Endothelial cell of umbilical vein (primary cell): ENCODE measurements at regions not wholly inside any gene's neighbourhood (a gene's known extent, or its start where the extent isn't known, plus 50 kb on each side); places are given as distances from the start of the nearest gene placed in this dataset.

ENCODE experiments used
- BruUV-seq: library from RNA; stranded (reverse); fragments of 400-500 nt; replicated peaks from 2 replicates; lab custom pipeline; 2021; lab: Mats Ljungman, UMichigan
- CTCF ChIA-PET: fragments of 300-600, 350-600 bp; sonication (Branson Sonifier 250); formaldehyde crosslinking; loops from one replicate; lab custom pipeline; 2021; ENCODE audit warnings: antibody characterized with exemption, inconsistent platforms; lab: Charles Lee
- POLR2A ChIA-PET: fragments of 300-600, 350-600 bp; sonication (Branson Sonifier 250); formaldehyde crosslinking; loops from one replicate; lab custom pipeline; 2021; ENCODE audit warnings: antibody characterized with exemption, inconsistent platforms; lab: Charles Lee
- DNase-seq: peaks from one replicate; pipeline ENCODE4 v3.0.0-alpha.2; 2011; ENCODE audit warnings: low read depth, low spot score
- FAIRE-seq: peaks from 2 replicates; lab custom pipeline; 2011; peaks lifted over from hg19 to GRCh38; lab: Jason Lieb, UNC
- H2AFZ ChIP-seq: 2 replicates; pipeline ENCODE4 v1.6.0; 2012; ENCODE audit warnings: low read depth, low read length, control low read depth, inconsistent platforms
- H3K27ac ChIP-seq: 2 replicates; pipeline ENCODE4 v1.5.1; 2011; ENCODE audit warnings: low read depth, mild to moderate bottlenecking, control low read depth, low read length, moderate library complexity; ENCODE audit not compliant: insufficient read depth
- H3K27me3 ChIP-seq, 2 experiments: 2 replicates each; pipeline versions ENCODE4 v1.6.0 to v1.6.1; 2011; ENCODE audit warnings: low read length in 2 of 2, mixed read lengths in 1 of 2; ENCODE audit not compliant: control insufficient read depth in 2 of 2, insufficient read depth in 2 of 2
- H3K36me3 ChIP-seq, 2 experiments: 2 replicates in 1 of 2; 3 replicates in 1 of 2; pipeline ENCODE4 v1.5.1; 2011; ENCODE audit warnings: low read length in 2 of 2, mild to moderate bottlenecking in 1 of 2, moderate library complexity in 1 of 2; ENCODE audit not compliant: control insufficient read depth in 2 of 2, insufficient read depth in 2 of 2; ENCODE audit errors: extremely low read depth in 1 of 2
- H3K4me1 ChIP-seq: 3 replicates; pipeline ENCODE4 v1.5.1; 2011; ENCODE audit warnings: mild to moderate bottlenecking, low read length; ENCODE audit not compliant: control insufficient read depth, insufficient read depth; ENCODE audit errors: extremely low read depth
- H3K4me2 ChIP-seq: 2 replicates; pipeline ENCODE4 v1.6.1; 2011; ENCODE audit warnings: low read length, control low read depth, mixed read lengths; ENCODE audit not compliant: insufficient read depth
- H3K4me3 ChIP-seq, 3 experiments: fragments of 200-600 bp in 1 of 3; sonication (generic), shearing (Covaris generic) in 1 of 3; replicated peaks in 1 of 3; 2 replicates each; pipeline ENCODE4 v1.5.1; 2011 to 2016; ENCODE audit warnings: control low read depth in 3 of 3, low read length in 3 of 3, mild to moderate bottlenecking in 2 of 3, inconsistent platforms in 1 of 3, low read depth in 1 of 3, moderate library complexity in 1 of 3; ENCODE audit not compliant: insufficient read depth in 1 of 3
- H3K79me2 ChIP-seq: 2 replicates; pipeline ENCODE4 v1.6.0; 2012; ENCODE audit warnings: low read length, inconsistent platforms; ENCODE audit not compliant: control insufficient read depth, insufficient read depth
- H3K9ac ChIP-seq: replicated peaks from 2 replicates; pipeline ENCODE3; 2011; ENCODE audit warnings: low read length, control low read depth; ENCODE audit not compliant: insufficient read depth; ENCODE audit errors: extremely low read depth
- H3K9me1 ChIP-seq: replicated peaks from 3 replicates; pipeline ENCODE4 v1.6.0; 2011; ENCODE audit warnings: mild to moderate bottlenecking, low read length; ENCODE audit not compliant: control insufficient read depth, insufficient read depth; ENCODE audit errors: extremely low read depth
- H3K9me3 ChIP-seq: replicated peaks from 2 replicates; pipeline ENCODE4 v1.5.1; 2012; ENCODE audit warnings: low read length, inconsistent platforms; ENCODE audit not compliant: control insufficient read depth, insufficient read depth
- H4K20me1 ChIP-seq: replicated peaks from 2 replicates; pipeline ENCODE3; 2011; ENCODE audit warnings: mild to moderate bottlenecking, low read length; ENCODE audit not compliant: control insufficient read depth, insufficient read depth; ENCODE audit errors: extremely low read depth
- CTCF ChIP-seq, 2 donors: IDR thresholded peaks; 1 replicate in 1 of 2; 2 replicates in 1 of 2; pipeline ENCODE4 v1.5.1; 2011; ENCODE audit warnings: low read length in 2 of 2, mild to moderate bottlenecking in 2 of 2, moderate library complexity in 2 of 2, control low read depth in 1 of 2, inconsistent platforms in 1 of 2, low read depth in 1 of 2; ENCODE audit not compliant: insufficient read depth in 1 of 2; ENCODE audit errors: extremely low read depth in 1 of 2
- EZH2 ChIP-seq: IDR thresholded peaks from 2 replicates; pipeline ENCODE4 v1.6.1; 2012; ENCODE audit warnings: borderline replicate concordance, low read depth, mild to moderate bottlenecking, moderate library complexity, low read length, inconsistent platforms; ENCODE audit not compliant: severe bottlenecking
- FOS ChIP-seq: IDR thresholded peaks from 2 replicates; pipeline ENCODE4 v1.6.1; 2011; ENCODE audit warnings: mild to moderate bottlenecking, low read length, moderate library complexity, borderline replicate concordance; ENCODE audit not compliant: insufficient read depth
- GATA2 ChIP-seq: IDR thresholded peaks from 2 replicates; pipeline ENCODE4 v1.7.0; 2011; ENCODE audit warnings: low read depth, mild to moderate bottlenecking, moderate library complexity, mixed read lengths, low read length; ENCODE audit not compliant: insufficient read length, insufficient read depth
- JUN ChIP-seq: IDR thresholded peaks from 2 replicates; pipeline ENCODE4 v1.6.1; 2011; ENCODE audit warnings: borderline replicate concordance, low read depth; ENCODE audit not compliant: insufficient read length, insufficient read depth
- MYC ChIP-seq: IDR thresholded peaks from one replicate; pipeline ENCODE4 v1.6.1; 2011; ENCODE audit warnings: mild to moderate bottlenecking, low read depth, low read length
- POLR2A ChIP-seq: IDR thresholded peaks from 2 replicates; pipeline ENCODE4 v1.6.1; 2012; ENCODE audit warnings: low read depth, mild to moderate bottlenecking, control low read depth, low read length
- POLR2AphosphoS5 ChIP-seq: IDR thresholded peaks from 2 replicates; pipeline ENCODE4 v1.6.1; 2012; ENCODE audit warnings: low read depth, mild to moderate bottlenecking, control low read depth, low read length, moderate library complexity; ENCODE audit not compliant: insufficient read depth
- dilution Hi-C: fragments of 300-500 bp; cut with MboI; formaldehyde crosslinking; loops from one replicate; pipeline ENCODE4 v1.15.0; 2019; ENCODE audit warnings: low sequenced_read_pairs; ENCODE audit not compliant: extremely low pct_ligation_motif_present
- intact Hi-C: fragments of 100-400 bp; cut with micrococcal nuclease; formaldehyde crosslinking; loops from one replicate; pipeline ENCODE4 v1.10.0; 2022
- TF ChIP-seq, protein P1 (sequence below): IDR thresholded peaks from 2 replicates; pipeline ENCODE4 v1.6.1; 2011; ENCODE audit not compliant: insufficient read depth, insufficient read length

GRCh38 chr7:108650467-108650866, 80.8 kb downstream of the DNAJB9 start:
- H3K9me1 ChIP-seq: no peaks in the 10 kb centered on the region
- dilution Hi-C loops: no loop called here
- no TSS peak for BruUV-seq
- no peaks in the 10 kb centered on the region for H4K20me1 ChIP-seq
- H3K27ac ChIP-seq: no peak overlapping the region
- no peak overlapping the region for H3K9ac ChIP-seq
- TF ChIP-seq FOS (no peak), CTCF (IDR thresholded peaks at IDR 0.05; ENCODE audit: extremely low read depth in 1 of 2, insufficient read depth in 1 of 2, low read depth in 1 of 2, low read length in 2 of 2) (no peak), JUN (no peak)
- POLR2A ChIA-PET: no interaction called here
- intact Hi-C loops: no loop called here
- DNase-seq (peak; percentile 16), FAIRE-seq (no peak)
- H3K4me3 ChIP-seq: no peak overlapping the region
- H3K27me3 ChIP-seq: no peaks in the 10 kb centered on the region
- H3K4me2 ChIP-seq: no peak overlapping the region
- no peaks in the 10 kb centered on the region for H3K79me2 ChIP-seq
- H2AFZ ChIP-seq: no peak overlapping the region
- no peaks in the 10 kb centered on the region for H3K9me3 ChIP-seq
- CTCF ChIA-PET: no interaction called here
- no peaks in the 10 kb centered on the region for H3K4me1 ChIP-seq
- H3K36me3 ChIP-seq: no peaks in the 10 kb centered on the region

DNA sequence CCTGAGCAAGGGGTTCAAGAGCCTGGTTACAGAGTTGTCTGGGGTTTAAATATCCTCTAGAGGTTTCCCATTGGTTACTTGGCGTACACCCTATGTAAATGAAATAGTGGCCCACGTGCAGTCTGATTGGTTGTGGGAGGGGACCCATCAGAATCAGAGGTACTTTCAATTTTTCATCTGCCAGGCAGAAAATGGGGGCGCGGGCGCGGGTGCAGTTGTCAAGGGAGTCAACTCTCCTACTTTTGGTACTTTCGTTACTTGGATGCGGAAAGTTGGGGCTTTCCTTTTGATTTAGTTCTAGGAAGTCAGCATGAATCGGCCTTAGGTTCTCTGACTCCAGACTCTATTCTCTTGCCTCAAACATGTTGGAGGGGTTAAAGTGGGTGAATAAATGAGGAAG, 83.2 kb downstream of the DNAJB9 start:
- Histone ChIP-seq H3K36me3 (no peaks in the 10 kb centered on the region), H3K4me3 (no peak overlapping the region), H3K79me2 (no peaks in the 10 kb centered on the region), H4K20me1 (no peaks in the 10 kb centered on the region), H3K27ac (no peak overlapping the region), H3K27me3 (no peaks in the 10 kb centered on the region), H2AFZ (no peak overlapping the region), H3K9me3 (no peaks in the 10 kb centered on the region), H3K4me1 (no peaks in the 10 kb centered on the region), H3K9ac (no peak overlapping the region), H3K4me2 (no peak overlapping the region), H3K9me1 (no peaks in the 10 kb centered on the region)
- TF ChIP-seq POLR2A (no peak), CTCF (IDR thresholded peaks at IDR 0.05; ENCODE audit: extremely low read depth in 1 of 2, insufficient read depth in 1 of 2, low read depth in 1 of 2, low read length in 2 of 2) (no peak), FOS (no peak), POLR2AphosphoS5 (no peak), MYC (no peak), JUN (no peak), GATA2 (no peak), EZH2 (no peak)
- TF ChIP-seq, protein P1, sequence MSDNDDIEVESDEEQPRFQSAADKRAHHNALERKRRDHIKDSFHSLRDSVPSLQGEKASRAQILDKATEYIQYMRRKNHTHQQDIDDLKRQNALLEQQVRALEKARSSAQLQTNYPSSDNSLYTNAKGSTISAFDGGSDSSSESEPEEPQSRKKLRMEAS: no peak
- dilution Hi-C loops (no loop called here), intact Hi-C loops (no loop called here)
- CTCF ChIA-PET: no interaction called here
- FAIRE-seq (no peak), DNase-seq (no peak)
- no TSS peak for BruUV-seq
- POLR2A ChIA-PET: no interaction called here
